NCI-H1417 (cell line): ENCODE measurements at regions not wholly inside any gene's neighbourhood (a gene's known extent, or its start where the extent isn't known, plus 50 kb on each side); places are given as distances from the start of the nearest gene placed in this dataset.

ENCODE experiments used
- DNase-seq, 3 experiments: peaks; one replicate each; lab custom pipeline; 2025; lab: John Stamatoyannopoulos, UW

GRCh38 chr3:162193148-162194095 is 696.8 kb downstream of the OTOL1 start:
- no peak for DNase-seq

GRCh38 chr3:162195147-162195546 is 698.5 kb downstream of the OTOL1 start:
- DNase-seq: no peak

- DNase-seq: no peak
Measured at GRCh38 chr3:162196964-162197363, 700.4 kb downstream of the OTOL1 start.

- DNase-seq: no peak
Measured at GRCh38 chr3:162200836-162201235, 704.2 kb downstream of the OTOL1 start.

GRCh38 chr3:162206648-162207047 is 710.0 kb downstream of the OTOL1 start:
- no peak for DNase-seq

- no peak for DNase-seq
Measured at GRCh38 chr3:162211470-162211869, 714.9 kb downstream of the OTOL1 start.

GRCh38 chr3:162213196-162213595 is 716.6 kb downstream of the OTOL1 start:
- DNase-seq: no peak

GRCh38 chr3:162213956-162214355 is 717.3 kb downstream of the OTOL1 start:
- no peak for DNase-seq

GRCh38 chr3:162217647-162218046 is 721.0 kb downstream of the OTOL1 start:
- no peak for DNase-seq

GRCh38 chr3:162218479-162218878 is 721.9 kb downstream of the OTOL1 start:
- DNase-seq: no peak

GRCh38 chr3:162224746-162225145 is 728.1 kb downstream of the OTOL1 start:
- no peak for DNase-seq

- no peak for DNase-seq
Measured at GRCh38 chr3:162236949-162237348, 740.3 kb downstream of the OTOL1 start.

GRCh38 chr3:162250782-162251181 is 754.2 kb downstream of the OTOL1 start:
- DNase-seq: no peak

- DNase-seq: no peak
Measured at GRCh38 chr3:162262129-162262528, 765.5 kb downstream of the OTOL1 start.

- no peak for DNase-seq
Measured at GRCh38 chr3:162263596-162263995, 767.0 kb downstream of the OTOL1 start.

GRCh38 chr3:162269636-162270458 is 773.2 kb downstream of the OTOL1 start:
- peak in 2 of 3 experiments; percentile 64 to 83 for DNase-seq

- DNase-seq: no peak
Measured at GRCh38 chr3:162274070-162274469, 777.5 kb downstream of the OTOL1 start.

GRCh38 chr3:162278834-162279233 is 782.2 kb downstream of the OTOL1 start:
- no peak for DNase-seq

GRCh38 chr3:162285259-162285658 is 788.7 kb downstream of the OTOL1 start:
- DNase-seq: no peak

- no peak for DNase-seq
Measured at GRCh38 chr3:162287600-162287999, 791.0 kb downstream of the OTOL1 start.

- DNase-seq: no peak
Measured at GRCh38 chr3:162292409-162292808, 795.8 kb downstream of the OTOL1 start.

GRCh38 chr3:162295323-162295983 is 798.8 kb downstream of the OTOL1 start:
- no peak for DNase-seq
